Epithelial cell of esophagus (primary cell): ENCODE measurements at regions not wholly inside any gene's neighbourhood (a gene's known extent, or its start where the extent isn't known, plus 50 kb on each side); places are given as distances from the start of the nearest gene placed in this dataset.

Experiments used
- DNase-seq: peaks from one replicate; pipeline ENCODE4 v3.0.0; 2010; ENCODE audit warnings: low read depth
- H3K4me3 ChIP-seq: 2 replicates; pipeline ENCODE4 v1.5.1; 2011; ENCODE audit warnings: mild to moderate bottlenecking, low read length, control low read depth
- CTCF ChIP-seq: IDR thresholded peaks from 2 replicates; pipeline ENCODE4 v1.5.1; 2011; ENCODE audit warnings: low read depth, mild to moderate bottlenecking, low read length, control low read depth, inconsistent platforms; ENCODE audit not compliant: insufficient read depth; ENCODE audit errors: missing control alignments

GRCh38 chr2:45162711-45163110 is 153.5 kb upstream of the SIX2 start:
- TF ChIP-seq CTCF: no peak
- no peak overlapping the region for H3K4me3 ChIP-seq
- no peak for DNase-seq

GRCh38 chr2:45156605-45157004 is 147.4 kb upstream of the SIX2 start:
- TF ChIP-seq CTCF: no peak
- H3K4me3 ChIP-seq: no peak overlapping the region
- DNase-seq: no peak

GRCh38 chr2:45154606-45155155 is 145.4 kb upstream of the SIX2 start:
- no peak for DNase-seq
- H3K4me3 ChIP-seq: no peak overlapping the region
- no peak for TF ChIP-seq CTCF

GRCh38 chr2:45154144-45154543 is 144.9 kb upstream of the SIX2 start:
- DNase-seq: no peak
- H3K4me3 ChIP-seq: no peak overlapping the region
- TF ChIP-seq CTCF: no peak

GRCh38 chr2:45153121-45153520 is 143.9 kb upstream of the SIX2 start:
- no peak overlapping the region for H3K4me3 ChIP-seq
- no peak for DNase-seq
- no peak for TF ChIP-seq CTCF

GRCh38 chr2:45152691-45153090 is 143.4 kb upstream of the SIX2 start:
- no peak for TF ChIP-seq CTCF
- no peak overlapping the region for H3K4me3 ChIP-seq
- no peak for DNase-seq
